Mucosa of rectum (tissue), 2 donors: ENCODE measurements at regions not wholly inside any gene's neighbourhood (a gene's known extent, or its start where the extent isn't known, plus 50 kb on each side); places are given as distances from the start of the nearest gene placed in this dataset.

Experiments used
- H3K27ac ChIP-seq, 2 donors: one replicate each; pipeline ENCODE4 v1.7.0; 2013; ENCODE audit warnings: inconsistent platforms in 2 of 2, low read depth in 2 of 2, low read length in 2 of 2
- H3K27me3 ChIP-seq, 2 donors: one replicate each; pipeline ENCODE4 v1.7.0; 2013; ENCODE audit warnings: low read length in 2 of 2; ENCODE audit not compliant: control insufficient read depth in 2 of 2, insufficient read depth in 2 of 2
- H3K36me3 ChIP-seq, 2 donors: one replicate each; pipeline ENCODE4 v1.7.0; 2013; ENCODE audit warnings: low read length in 2 of 2; ENCODE audit not compliant: control insufficient read depth in 2 of 2, insufficient read depth in 2 of 2
- H3K4me1 ChIP-seq, 2 donors: one replicate each; pipeline ENCODE4 v1.7.0; 2013; ENCODE audit warnings: low read length in 2 of 2, mild to moderate bottlenecking in 1 of 2; ENCODE audit not compliant: control insufficient read depth in 2 of 2, insufficient read depth in 2 of 2
- H3K4me3 ChIP-seq, 2 donors: one replicate each; pipeline ENCODE4 v1.7.0; 2013; ENCODE audit warnings: low read length in 2 of 2
- H3K9ac ChIP-seq, 2 donors: one replicate each; pipeline ENCODE4 v1.7.0; 2013; ENCODE audit warnings: low read length in 2 of 2, low read depth in 1 of 2, mild to moderate bottlenecking in 1 of 2
- H3K9me3 ChIP-seq, 2 donors: one replicate each; pipeline ENCODE4 v1.7.0; 2013; ENCODE audit warnings: low read length in 2 of 2; ENCODE audit not compliant: control insufficient read depth in 2 of 2
- donor health status: healthy.
- donor health status: Normal muscosa, but diverticular disease.

- Histone ChIP-seq H3K9me3 (peaks cover 0 to 6% of the 10 kb centered on the region in 2 donors), H3K4me1 (no peaks in the 10 kb centered on the region), H3K27ac (no peak overlapping the region), H3K9ac (no peak overlapping the region), H3K36me3 (no peaks in the 10 kb centered on the region), H3K27me3 (no peaks in the 10 kb centered on the region), H3K4me3 (no peak overlapping the region)
These were observed 644.7 kb upstream of the BOD1L1 start for GRCh38 chr4:14272206-14272605.

GRCh38 chr4:14277505-14277904, 650.0 kb upstream of the BOD1L1 start:
- no peak overlapping the region for H3K27ac ChIP-seq
- H3K9me3 ChIP-seq = peaks cover 0 to 2% of the 10 kb centered on the region in 2 donors
- H3K9ac ChIP-seq = no peak overlapping the region
- H3K4me3 ChIP-seq = no peak overlapping the region
- no peaks in the 10 kb centered on the region for H3K27me3 ChIP-seq
- H3K36me3 ChIP-seq = no peaks in the 10 kb centered on the region
- H3K4me1 ChIP-seq = no peaks in the 10 kb centered on the region

GRCh38 chr4:14280567-14280966, 653.0 kb upstream of the BOD1L1 start:
- Histone ChIP-seq H3K4me1 (no peaks in the 10 kb centered on the region), H3K36me3 (no peaks in the 10 kb centered on the region), H3K9me3 (no peaks in the 10 kb centered on the region), H3K27me3 (no peaks in the 10 kb centered on the region), H3K9ac (no peak overlapping the region), H3K4me3 (no peak overlapping the region), H3K27ac (no peak overlapping the region)

GRCh38 chr4:14284578-14284977, 657.1 kb upstream of the BOD1L1 start:
- Histone ChIP-seq H3K27me3 (no peaks in the 10 kb centered on the region), H3K27ac (no peak overlapping the region), H3K9me3 (no peaks in the 10 kb centered on the region), H3K36me3 (no peaks in the 10 kb centered on the region), H3K9ac (no peak overlapping the region), H3K4me3 (no peak overlapping the region), H3K4me1 (no peaks in the 10 kb centered on the region)

- Histone ChIP-seq H3K36me3 (no peaks in the 10 kb centered on the region), H3K27ac (no peak overlapping the region), H3K9me3 (no peaks in the 10 kb centered on the region), H3K4me3 (no peak overlapping the region), H3K9ac (no peak overlapping the region), H3K27me3 (no peaks in the 10 kb centered on the region), H3K4me1 (no peaks in the 10 kb centered on the region)
These were observed 662.2 kb upstream of the BOD1L1 start for GRCh38 chr4:14289708-14290107.

GRCh38 chr4:14293582-14293981, 666.1 kb upstream of the BOD1L1 start:
- H3K36me3 ChIP-seq = no peaks in the 10 kb centered on the region
- H3K9ac ChIP-seq = no peak overlapping the region
- H3K4me1 ChIP-seq = no peaks in the 10 kb centered on the region
- H3K9me3 ChIP-seq = no peaks in the 10 kb centered on the region
- H3K4me3 ChIP-seq = no peak overlapping the region
- no peaks in the 10 kb centered on the region for H3K27me3 ChIP-seq
- no peak overlapping the region for H3K27ac ChIP-seq

GRCh38 chr4:14294611-14295010, 667.1 kb upstream of the BOD1L1 start:
- no peaks in the 10 kb centered on the region for H3K27me3 ChIP-seq
- H3K4me3 ChIP-seq = no peak overlapping the region
- H3K4me1 ChIP-seq = no peaks in the 10 kb centered on the region
- no peak overlapping the region for H3K9ac ChIP-seq
- H3K9me3 ChIP-seq = no peaks in the 10 kb centered on the region
- no peak overlapping the region for H3K27ac ChIP-seq
- H3K36me3 ChIP-seq = no peaks in the 10 kb centered on the region

GRCh38 chr4:14299166-14299565, 671.6 kb upstream of the BOD1L1 start:
- Histone ChIP-seq H3K4me3 (no peak overlapping the region), H3K9me3 (no peaks in the 10 kb centered on the region), H3K27ac (no peak overlapping the region), H3K27me3 (no peaks in the 10 kb centered on the region), H3K36me3 (no peaks in the 10 kb centered on the region), H3K9ac (no peak overlapping the region), H3K4me1 (no peaks in the 10 kb centered on the region)

GRCh38 chr4:14302021-14302420, 674.5 kb upstream of the BOD1L1 start:
- no peak overlapping the region for H3K9ac ChIP-seq
- H3K9me3 ChIP-seq = no peaks in the 10 kb centered on the region
- H3K4me3 ChIP-seq = no peak overlapping the region
- no peaks in the 10 kb centered on the region for H3K27me3 ChIP-seq
- H3K4me1 ChIP-seq = no peaks in the 10 kb centered on the region
- H3K36me3 ChIP-seq = no peaks in the 10 kb centered on the region
- no peak overlapping the region for H3K27ac ChIP-seq

- H3K27me3 ChIP-seq = no peaks in the 10 kb centered on the region
- H3K27ac ChIP-seq = no peak overlapping the region
- no peak overlapping the region for H3K4me3 ChIP-seq
- H3K9me3 ChIP-seq = no peaks in the 10 kb centered on the region
- H3K9ac ChIP-seq = no peak overlapping the region
- H3K36me3 ChIP-seq = no peaks in the 10 kb centered on the region
- H3K4me1 ChIP-seq = no peaks in the 10 kb centered on the region
These were observed 676.3 kb upstream of the BOD1L1 start for GRCh38 chr4:14303856-14304255.

- Histone ChIP-seq H3K27me3 (no peaks in the 10 kb centered on the region), H3K4me3 (no peak overlapping the region), H3K4me1 (no peaks in the 10 kb centered on the region), H3K9ac (no peak overlapping the region), H3K36me3 (no peaks in the 10 kb centered on the region), H3K27ac (no peak overlapping the region), H3K9me3 (no peaks in the 10 kb centered on the region)
These were observed 680.7 kb upstream of the BOD1L1 start for GRCh38 chr4:14308229-14308651.
